Neural cell (in vitro differentiated cells): ENCODE measurements at regions not wholly inside any gene's neighbourhood (a gene's known extent, or its start where the extent isn't known, plus 50 kb on each side); places are given as distances from the start of the nearest gene placed in this dataset.

ENCODE experiments used
- H2AFZ ChIP-seq: fragments of 200-600, 300-800 bp; sonication (generic), shearing (Covaris generic); 2 replicates; pipeline ENCODE4 v1.6.0; 2014; ENCODE audit warnings: low read depth, mild to moderate bottlenecking, antibody characterized with exemption, low read length, moderate library complexity
- H3F3A ChIP-seq: fragments of 200-600 bp; shearing (Covaris generic); 2 replicates; pipeline ENCODE4 v1.6.1; 2016; ENCODE audit warnings: mild to moderate bottlenecking, moderate library complexity, mixed read lengths, antibody characterized with exemption, low read length; ENCODE audit not compliant: insufficient read depth, poor library complexity, severe bottlenecking
- H3K27ac ChIP-seq: fragments of 200-600, 300-800 bp; sonication (generic), shearing (Covaris generic); 2 replicates; pipeline ENCODE4 v1.5.1; 2014; ENCODE audit warnings: mild to moderate bottlenecking, low read length, moderate library complexity
- H3K27me3 ChIP-seq: fragments of 300-800, 200-600 bp; sonication (generic), shearing (Covaris generic); 2 replicates; pipeline ENCODE4 v1.6.0; 2014; ENCODE audit warnings: mild to moderate bottlenecking, low read depth, low read length, moderate library complexity; ENCODE audit not compliant: insufficient read depth
- H3K36me3 ChIP-seq: fragments of 300-800, 200-600 bp; sonication (generic), shearing (Covaris generic); 2 replicates; pipeline ENCODE4 v1.5.1; 2014; ENCODE audit warnings: mild to moderate bottlenecking, antibody characterized with exemption, low read length, moderate library complexity; ENCODE audit not compliant: insufficient read depth
- H3K4me2 ChIP-seq: fragments of 300-800, 200-600 bp; sonication (generic), shearing (Covaris generic); 2 replicates; pipeline ENCODE4 v1.6.0; 2014; ENCODE audit warnings: mild to moderate bottlenecking, low read length
- H3K4me3 ChIP-seq: fragments of 300-800, 200-600 bp; sonication (generic), shearing (Covaris generic); 2 replicates; pipeline ENCODE4 v1.5.1; 2014; ENCODE audit warnings: mild to moderate bottlenecking, low read length, moderate library complexity
- H3K79me2 ChIP-seq: fragments of 200-600 bp; shearing (Covaris generic); replicated peaks from 2 replicates; pipeline ENCODE4 v1.6.0; 2014; ENCODE audit warnings: mild to moderate bottlenecking, low read length, moderate library complexity; ENCODE audit not compliant: insufficient read depth
- H3K9ac ChIP-seq: fragments of 300-800, 200-600 bp; sonication (generic), shearing (Covaris generic); 2 replicates; pipeline ENCODE4 v1.6.1; 2016; ENCODE audit warnings: mild to moderate bottlenecking, low read length, mixed read lengths
- H3K9me2 ChIP-seq: fragments of 200-600 bp; shearing (Covaris generic); 2 replicates; pipeline ENCODE4 v1.6.1; 2016; ENCODE audit warnings: mild to moderate bottlenecking, low read length, mixed read lengths; ENCODE audit not compliant: insufficient read depth
- H3K9me3 ChIP-seq: fragments of 200-600, 300-800 bp; sonication (generic), shearing (Covaris generic); 2 replicates; pipeline ENCODE4 v1.6.1; 2016; ENCODE audit warnings: mild to moderate bottlenecking, mixed run types, low read length, moderate library complexity, mixed read lengths
- H4K20me1 ChIP-seq: fragments of 200-600 bp; shearing (Covaris generic); 2 replicates; pipeline ENCODE4 v1.6.1; 2016; ENCODE audit warnings: mild to moderate bottlenecking, mixed run types; ENCODE audit not compliant: insufficient read depth
- EP300 ChIP-seq: fragments of 450-650 bp; conservative IDR thresholded peaks from 2 replicates; pipeline ENCODE4 v1.6.1; 2014; ENCODE audit warnings: antibody characterized with exemption, mild to moderate bottlenecking, moderate library complexity; ENCODE audit not compliant: poor library complexity, severe bottlenecking
- EZH2 ChIP-seq: fragments of 200-600, 300-800 bp; shearing (Covaris generic), sonication (generic); IDR thresholded peaks from 2 replicates; pipeline ENCODE4 v1.6.1; 2014; ENCODE audit warnings: antibody characterized with exemption, low read length, borderline replicate concordance, mild to moderate bottlenecking; ENCODE audit not compliant: insufficient read depth, poor library complexity, severe bottlenecking
- MXI1 ChIP-seq: fragments of 450-650 bp; conservative IDR thresholded peaks from 2 replicates; pipeline ENCODE4 v1.6.1; 2014; ENCODE audit warnings: antibody characterized with exemption, mild to moderate bottlenecking; ENCODE audit not compliant: poor library complexity, severe bottlenecking
- POLR2AphosphoS5 ChIP-seq: IDR thresholded peaks from 2 replicates; pipeline ENCODE4 v1.6.1; 2012
- RAD21 ChIP-seq: fragments of 450-650 bp; conservative IDR thresholded peaks from 2 replicates; pipeline ENCODE4 v1.6.1; 2014; ENCODE audit warnings: antibody characterized with exemption, mild to moderate bottlenecking, moderate library complexity
- SMC3 ChIP-seq: fragments of 450-650 bp; conservative IDR thresholded peaks from 2 replicates; pipeline ENCODE4 v1.6.1; 2014; ENCODE audit warnings: antibody characterized with exemption, mild to moderate bottlenecking, moderate library complexity; ENCODE audit not compliant: poor library complexity
- TAF1 ChIP-seq: IDR thresholded peaks from 2 replicates; pipeline ENCODE4 v1.6.1; 2012; ENCODE audit warnings: low read depth
- TF ChIP-seq, protein P1 (sequence below): IDR thresholded peaks from 2 replicates; pipeline ENCODE4 v1.6.1; 2012; ENCODE audit warnings: borderline replicate concordance
- TF ChIP-seq, protein P2 (sequence below): fragments of 450-650 bp; IDR thresholded peaks from 2 replicates; pipeline ENCODE4 v1.5.1; 2014; ENCODE audit warnings: antibody characterized with exemption, mild to moderate bottlenecking, moderate library complexity; ENCODE audit not compliant: poor library complexity, severe bottlenecking

DNA sequence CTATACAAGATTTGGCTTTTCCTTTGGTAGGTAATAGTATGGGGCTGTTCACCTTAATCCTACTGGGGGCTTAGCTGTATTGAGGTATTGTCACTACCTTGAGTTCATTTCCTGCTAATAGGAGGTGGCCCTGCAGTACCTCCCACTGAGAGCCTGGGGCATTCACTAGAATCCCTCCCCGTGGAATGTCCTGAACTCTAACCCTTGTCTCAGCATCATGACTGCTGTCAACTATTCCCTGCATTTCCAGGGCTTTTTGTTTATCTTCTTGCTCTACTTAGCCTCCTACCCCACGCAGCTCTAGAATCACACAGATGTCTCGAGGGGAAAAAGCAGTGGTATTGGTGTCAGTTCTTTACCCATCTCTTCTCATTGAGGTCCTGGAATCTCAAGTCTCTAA lies 542.3 kb downstream of the METTL4 start:
- Histone ChIP-seq H3F3A (no peaks in the 10 kb centered on the region), H3K4me2 (no peak overlapping the region), H3K9ac (no peak overlapping the region), H3K79me2 (no peaks in the 10 kb centered on the region), H4K20me1 (no peaks in the 10 kb centered on the region), H3K27ac (no peak overlapping the region), H3K36me3 (no peaks in the 10 kb centered on the region), H2AFZ (no peak overlapping the region), H3K9me3 (no peaks in the 10 kb centered on the region), H3K27me3 (no peaks in the 10 kb centered on the region), H3K9me2 (peaks cover 3% of the 10 kb centered on the region), H3K4me3 (no peak overlapping the region)
- TF ChIP-seq SMC3 (no peak), RAD21 (no peak), MXI1 (no peak), EP300 (no peak), EZH2 (no peak), POLR2AphosphoS5 (no peak), TAF1 (no peak)
- TF ChIP-seq, protein P1, sequence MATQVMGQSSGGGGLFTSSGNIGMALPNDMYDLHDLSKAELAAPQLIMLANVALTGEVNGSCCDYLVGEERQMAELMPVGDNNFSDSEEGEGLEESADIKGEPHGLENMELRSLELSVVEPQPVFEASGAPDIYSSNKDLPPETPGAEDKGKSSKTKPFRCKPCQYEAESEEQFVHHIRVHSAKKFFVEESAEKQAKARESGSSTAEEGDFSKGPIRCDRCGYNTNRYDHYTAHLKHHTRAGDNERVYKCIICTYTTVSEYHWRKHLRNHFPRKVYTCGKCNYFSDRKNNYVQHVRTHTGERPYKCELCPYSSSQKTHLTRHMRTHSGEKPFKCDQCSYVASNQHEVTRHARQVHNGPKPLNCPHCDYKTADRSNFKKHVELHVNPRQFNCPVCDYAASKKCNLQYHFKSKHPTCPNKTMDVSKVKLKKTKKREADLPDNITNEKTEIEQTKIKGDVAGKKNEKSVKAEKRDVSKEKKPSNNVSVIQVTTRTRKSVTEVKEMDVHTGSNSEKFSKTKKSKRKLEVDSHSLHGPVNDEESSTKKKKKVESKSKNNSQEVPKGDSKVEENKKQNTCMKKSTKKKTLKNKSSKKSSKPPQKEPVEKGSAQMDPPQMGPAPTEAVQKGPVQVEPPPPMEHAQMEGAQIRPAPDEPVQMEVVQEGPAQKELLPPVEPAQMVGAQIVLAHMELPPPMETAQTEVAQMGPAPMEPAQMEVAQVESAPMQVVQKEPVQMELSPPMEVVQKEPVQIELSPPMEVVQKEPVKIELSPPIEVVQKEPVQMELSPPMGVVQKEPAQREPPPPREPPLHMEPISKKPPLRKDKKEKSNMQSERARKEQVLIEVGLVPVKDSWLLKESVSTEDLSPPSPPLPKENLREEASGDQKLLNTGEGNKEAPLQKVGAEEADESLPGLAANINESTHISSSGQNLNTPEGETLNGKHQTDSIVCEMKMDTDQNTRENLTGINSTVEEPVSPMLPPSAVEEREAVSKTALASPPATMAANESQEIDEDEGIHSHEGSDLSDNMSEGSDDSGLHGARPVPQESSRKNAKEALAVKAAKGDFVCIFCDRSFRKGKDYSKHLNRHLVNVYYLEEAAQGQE, result no peak
- TF ChIP-seq, protein P2, sequence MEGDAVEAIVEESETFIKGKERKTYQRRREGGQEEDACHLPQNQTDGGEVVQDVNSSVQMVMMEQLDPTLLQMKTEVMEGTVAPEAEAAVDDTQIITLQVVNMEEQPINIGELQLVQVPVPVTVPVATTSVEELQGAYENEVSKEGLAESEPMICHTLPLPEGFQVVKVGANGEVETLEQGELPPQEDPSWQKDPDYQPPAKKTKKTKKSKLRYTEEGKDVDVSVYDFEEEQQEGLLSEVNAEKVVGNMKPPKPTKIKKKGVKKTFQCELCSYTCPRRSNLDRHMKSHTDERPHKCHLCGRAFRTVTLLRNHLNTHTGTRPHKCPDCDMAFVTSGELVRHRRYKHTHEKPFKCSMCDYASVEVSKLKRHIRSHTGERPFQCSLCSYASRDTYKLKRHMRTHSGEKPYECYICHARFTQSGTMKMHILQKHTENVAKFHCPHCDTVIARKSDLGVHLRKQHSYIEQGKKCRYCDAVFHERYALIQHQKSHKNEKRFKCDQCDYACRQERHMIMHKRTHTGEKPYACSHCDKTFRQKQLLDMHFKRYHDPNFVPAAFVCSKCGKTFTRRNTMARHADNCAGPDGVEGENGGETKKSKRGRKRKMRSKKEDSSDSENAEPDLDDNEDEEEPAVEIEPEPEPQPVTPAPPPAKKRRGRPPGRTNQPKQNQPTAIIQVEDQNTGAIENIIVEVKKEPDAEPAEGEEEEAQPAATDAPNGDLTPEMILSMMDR, result no peak

DNA sequence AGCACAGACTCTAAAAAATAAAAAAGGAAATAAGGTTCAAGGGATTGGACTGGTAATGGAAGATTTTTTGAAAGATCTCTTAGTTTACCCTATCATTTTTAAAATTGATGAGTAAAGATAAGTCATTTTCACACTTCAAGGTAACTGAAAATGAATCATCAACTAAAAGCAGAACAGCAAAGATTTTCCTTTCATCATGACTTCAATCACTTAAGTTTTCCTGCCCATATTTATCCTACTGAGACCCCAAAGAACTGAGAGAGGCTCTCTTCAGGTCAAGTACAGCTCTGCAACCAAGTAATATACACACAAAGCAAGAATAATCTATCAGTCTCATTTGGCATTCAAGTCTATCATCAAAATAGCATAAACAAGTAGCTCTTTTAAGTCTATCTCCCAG lies 540.7 kb downstream of the METTL4 start:
- H3K9me3 ChIP-seq, result no peaks in the 10 kb centered on the region
- no peaks in the 10 kb centered on the region for H3F3A ChIP-seq
- H3K27me3 ChIP-seq, result no peaks in the 10 kb centered on the region
- no peak overlapping the region for H3K4me2 ChIP-seq
- no peak overlapping the region for H3K27ac ChIP-seq
- no peaks in the 10 kb centered on the region for H3K36me3 ChIP-seq
- no peak overlapping the region for H2AFZ ChIP-seq
- TF ChIP-seq POLR2AphosphoS5, result no peak
- TF ChIP-seq, protein P2, result no peak
- TF ChIP-seq TAF1, result no peak
- TF ChIP-seq MXI1, result no peak
- no peak for TF ChIP-seq SMC3
- no peak for TF ChIP-seq EP300
- TF ChIP-seq EZH2, result no peak
- TF ChIP-seq, protein P1, result no peak
- TF ChIP-seq RAD21, result no peak
- H3K9ac ChIP-seq, result no peak overlapping the region
- no peaks in the 10 kb centered on the region for H3K79me2 ChIP-seq
- peaks cover 3% of the 10 kb centered on the region for H3K9me2 ChIP-seq
- H4K20me1 ChIP-seq, result no peaks in the 10 kb centered on the region
- H3K4me3 ChIP-seq, result no peak overlapping the region
